ENCODE measurements at regions not wholly inside any gene's neighbourhood (a gene's known extent, or its start where the extent isn't known, plus 50 kb on each side); places are given as distances from the start of the nearest gene placed in this dataset.

- no peaks in the 10 kb centered on the region for H3K27me3 ChIP-seq (ENCODE audit: insufficient read depth, low read length)
- TF ChIP-seq TCF7L2 (IDR thresholded peaks at IDR 0.05; ENCODE audit: borderline replicate concordance, extremely low read depth, insufficient read depth, insufficient read length) (no peak), POLR2A (IDR thresholded peaks at IDR 0.05; ENCODE audit: borderline replicate concordance, extremely low read depth, insufficient read depth, insufficient read length) (no peak), EZH2 (IDR thresholded peaks at IDR 0.05) (no peak), REST (IDR thresholded peaks at IDR 0.05; ENCODE audit: low read depth) (no peak), YY1 (IDR thresholded peaks at IDR 0.05; ENCODE audit: extremely low read depth, insufficient replicate concordance, low read depth, low read length) (no peak), FOSL1 (IDR thresholded peaks at IDR 0.05; ENCODE audit: low read depth) (no peak)
- H3K27ac ChIP-seq (ENCODE audit: low read depth, low read length), result no peak overlapping the region
- ChIA-PET RAD21 (ENCODE audit: low non-redundant PET in 1 of 2, low total read pairs in 2 of 2, uncharacterized antibody in 2 of 2, unreplicated experiment in 2 of 2) (no interaction called here), CTCF (no interaction called here), POLR2A (no interaction called here)
- H3K9ac ChIP-seq (ENCODE audit: low read length), result no peak overlapping the region
- no peaks in the 10 kb centered on the region for H3K9me2 ChIP-seq (ENCODE audit: insufficient read depth)
- no peak overlapping the region for H3K4me3 ChIP-seq (replicated peaks in 1 of 2; ENCODE audit: low read depth in 1 of 2, low read length in 2 of 2)
- ATAC-seq (no peak), DNase-seq (ENCODE audit: low read depth, low spot score) (no peak)
- no peaks in the 10 kb centered on the region for H3K79me2 ChIP-seq (ENCODE audit: insufficient read depth, low read length)
- no peaks in the 10 kb centered on the region for H3K4me1 ChIP-seq (ENCODE audit: control insufficient read depth in 1 of 2, insufficient read depth in 2 of 2, low read length in 2 of 2)
- intact Hi-C loops (cut with micrococcal nuclease), result no loop called here
- H3K4me2 ChIP-seq (ENCODE audit: low read length), result no peak overlapping the region
- no peak overlapping the region for H2AFZ ChIP-seq (ENCODE audit: low read depth, low read length, poor library complexity, severe bottlenecking)
- peaks cover 0 to 7% of the 10 kb centered on the region in 2 experiments; a peak in 2 of 4 replicates for H3K9me3 ChIP-seq (ENCODE audit: control insufficient read depth in 1 of 2, insufficient read depth in 1 of 2, low read depth in 1 of 2, low read length in 2 of 2)
- BruUV-seq (replicated peaks), result no TSS peak
- H3K36me3 ChIP-seq (ENCODE audit: control insufficient read depth in 1 of 2, insufficient read depth in 2 of 2, low read length in 2 of 2), result no peaks in the 10 kb centered on the region; a peak in 1 of 4 replicates
- H4K20me1 ChIP-seq (ENCODE audit: insufficient read depth), result no peaks in the 10 kb centered on the region
Observed at GRCh38 chr3:83734656-83735055, 1224.1 kb upstream of the CADM2 start.

GRCh38 chr3:83738202-83738601 is 1220.6 kb upstream of the CADM2 start:
- no peaks in the 10 kb centered on the region for H3K79me2 ChIP-seq (ENCODE audit: insufficient read depth, low read length)
- no peaks in the 10 kb centered on the region; a peak in 1 of 4 replicates for H3K36me3 ChIP-seq (ENCODE audit: control insufficient read depth in 1 of 2, insufficient read depth in 2 of 2, low read length in 2 of 2)
- H3K27ac ChIP-seq (ENCODE audit: low read depth, low read length), result no peak overlapping the region
- H3K4me2 ChIP-seq (ENCODE audit: low read length), result no peak overlapping the region
- no peak overlapping the region for H2AFZ ChIP-seq (ENCODE audit: low read depth, low read length, poor library complexity, severe bottlenecking)
- ChIA-PET CTCF (no interaction called here), POLR2A (no interaction called here), RAD21 (ENCODE audit: low non-redundant PET in 1 of 2, low total read pairs in 2 of 2, uncharacterized antibody in 2 of 2, unreplicated experiment in 2 of 2) (no interaction called here)
- no peak overlapping the region for H3K9ac ChIP-seq (ENCODE audit: low read length)
- no peak for ATAC-seq
- H4K20me1 ChIP-seq (ENCODE audit: insufficient read depth), result no peaks in the 10 kb centered on the region
- peaks cover 4 to 15% of the 10 kb centered on the region in 2 experiments; a peak in 2 of 4 replicates for H3K9me3 ChIP-seq (ENCODE audit: control insufficient read depth in 1 of 2, insufficient read depth in 1 of 2, low read depth in 1 of 2, low read length in 2 of 2)
- DNase-seq (ENCODE audit: low read depth, low spot score), result no peak
- no TSS peak for BruUV-seq (replicated peaks)
- intact Hi-C loops (cut with micrococcal nuclease), result no loop called here
- H3K27me3 ChIP-seq (ENCODE audit: insufficient read depth, low read length), result no peaks in the 10 kb centered on the region
- no peaks in the 10 kb centered on the region for H3K9me2 ChIP-seq (ENCODE audit: insufficient read depth)
- no peaks in the 10 kb centered on the region for H3K4me1 ChIP-seq (ENCODE audit: control insufficient read depth in 1 of 2, insufficient read depth in 2 of 2, low read length in 2 of 2)
- H3K4me3 ChIP-seq (replicated peaks in 1 of 2; ENCODE audit: low read depth in 1 of 2, low read length in 2 of 2), result no peak overlapping the region
- TF ChIP-seq FOSL1 (IDR thresholded peaks at IDR 0.05; ENCODE audit: low read depth) (no peak), ZBTB33 (IDR thresholded peaks at IDR 0.05; ENCODE audit: extremely low read depth, insufficient replicate concordance, low read length) (no peak), EGR1 (IDR thresholded peaks at IDR 0.05; ENCODE audit: low read depth) (no peak), EZH2 (IDR thresholded peaks at IDR 0.05) (no peak), REST (IDR thresholded peaks at IDR 0.05; ENCODE audit: low read depth) (no peak), POLR2AphosphoS5 (IDR thresholded peaks at IDR 0.05; ENCODE audit: low read depth, low read length) (no peak), ELF1 (IDR thresholded peaks at IDR 0.05; ENCODE audit: borderline replicate concordance, low read depth) (no peak)
